ENCODE measurements at regions not wholly inside any gene's neighbourhood (a gene's known extent, or its start where the extent isn't known, plus 50 kb on each side); places are given as distances from the start of the nearest gene placed in this dataset.

- Histone ChIP-seq H3K4me3 (ENCODE audit: low read depth, low read length, poor library complexity, severe bottlenecking) (no peak overlapping the region), H3K27me3 (replicated peaks; ENCODE audit: insufficient read depth, low read depth, low read length, poor library complexity) (peaks cover 6% of the 10 kb centered on the region), H3K9me3 (ENCODE audit: low read depth, low read length, poor library complexity, severe bottlenecking) (no peaks in the 10 kb centered on the region), H3K36me3 (ENCODE audit: insufficient read depth, low read length, poor library complexity, severe bottlenecking) (no peaks in the 10 kb centered on the region), H3K27ac (ENCODE audit: low read depth, low read length, poor library complexity, severe bottlenecking) (no peak overlapping the region), H3K4me1 (ENCODE audit: insufficient read depth, low read length, poor library complexity, severe bottlenecking) (no peaks in the 10 kb centered on the region)
- POLR2A ChIA-PET (ENCODE audit: low non-redundant PET) = no interaction called here
- intact Hi-C loops (cut with micrococcal nuclease; ENCODE audit: unreplicated experiment) = no loop called here
- no TSS peak for BruUV-seq (replicated peaks)
- no peak for TF ChIP-seq EZH2 (IDR thresholded peaks at IDR 0.05; ENCODE audit: borderline replicate concordance, low read depth, low read length, poor library complexity, severe bottlenecking)
- TF ChIP-seq CTCF (conservative IDR thresholded peaks at IDR 0.05; ENCODE audit: low read depth, low read length) = no peak
- CTCF ChIA-PET = no interaction called here
- DNase-seq (ENCODE audit: low spot score) = no peak
Observed at GRCh38 chr2:221874444-221874843, 302.3 kb upstream of the EPHA4 start.

- ChIA-PET CTCF (no interaction called here), POLR2A (ENCODE audit: low non-redundant PET) (no interaction called here)
- BruUV-seq (replicated peaks) = no TSS peak
- no peaks in the 10 kb centered on the region for H3K36me3 ChIP-seq (ENCODE audit: insufficient read depth, low read length, poor library complexity, severe bottlenecking)
- no peak overlapping the region for H3K4me3 ChIP-seq (ENCODE audit: low read depth, low read length, poor library complexity, severe bottlenecking)
- DNase-seq (ENCODE audit: low spot score) = no peak
- intact Hi-C loops (cut with micrococcal nuclease; ENCODE audit: unreplicated experiment) = no loop called here
- no peaks in the 10 kb centered on the region for H3K9me3 ChIP-seq (ENCODE audit: low read depth, low read length, poor library complexity, severe bottlenecking)
- H3K27ac ChIP-seq (ENCODE audit: low read depth, low read length, poor library complexity, severe bottlenecking) = no peak overlapping the region
- TF ChIP-seq CTCF (conservative IDR thresholded peaks at IDR 0.05; ENCODE audit: low read depth, low read length) = no peak
- no peak for TF ChIP-seq EZH2 (IDR thresholded peaks at IDR 0.05; ENCODE audit: borderline replicate concordance, low read depth, low read length, poor library complexity, severe bottlenecking)
- H3K27me3 ChIP-seq (replicated peaks; ENCODE audit: insufficient read depth, low read depth, low read length, poor library complexity) = no peaks in the 10 kb centered on the region
- H3K4me1 ChIP-seq (ENCODE audit: insufficient read depth, low read length, poor library complexity, severe bottlenecking) = no peaks in the 10 kb centered on the region
Observed at GRCh38 chr2:221857719-221858118, 285.6 kb upstream of the EPHA4 start.

GRCh38 chr2:221853297-221853696 is 281.2 kb upstream of the EPHA4 start:
- H3K4me3 ChIP-seq (ENCODE audit: low read depth, low read length, poor library complexity, severe bottlenecking) = no peak overlapping the region
- POLR2A ChIA-PET (ENCODE audit: low non-redundant PET) = no interaction called here
- no peaks in the 10 kb centered on the region for H3K9me3 ChIP-seq (ENCODE audit: low read depth, low read length, poor library complexity, severe bottlenecking)
- intact Hi-C loops (cut with micrococcal nuclease; ENCODE audit: unreplicated experiment) = no loop called here
- H3K27ac ChIP-seq (ENCODE audit: low read depth, low read length, poor library complexity, severe bottlenecking) = no peak overlapping the region
- peaks cover 7% of the 10 kb centered on the region for H3K27me3 ChIP-seq (replicated peaks; ENCODE audit: insufficient read depth, low read depth, low read length, poor library complexity)
- no peak for TF ChIP-seq EZH2 (IDR thresholded peaks at IDR 0.05; ENCODE audit: borderline replicate concordance, low read depth, low read length, poor library complexity, severe bottlenecking)
- TF ChIP-seq CTCF (conservative IDR thresholded peaks at IDR 0.05; ENCODE audit: low read depth, low read length) = no peak
- CTCF ChIA-PET = interaction anchor here (0.6 kb wide), 1 partner anchor 619 kb away, joined by 3 read pairs; no protein-coding TSS in a partner anchor
- no peak for DNase-seq (ENCODE audit: low spot score)
- H3K4me1 ChIP-seq (ENCODE audit: insufficient read depth, low read length, poor library complexity, severe bottlenecking) = no peaks in the 10 kb centered on the region
- no peaks in the 10 kb centered on the region for H3K36me3 ChIP-seq (ENCODE audit: insufficient read depth, low read length, poor library complexity, severe bottlenecking)
- BruUV-seq (replicated peaks) = no TSS peak
